OCI-LY3 (cell line): ENCODE measurements at regions not wholly inside any gene's neighbourhood (a gene's known extent, or its start where the extent isn't known, plus 50 kb on each side); places are given as distances from the start of the nearest gene placed in this dataset.

Experiments
- H2AFZ ChIP-seq: fragments of 200-600, 300-600 bp; shearing (Covaris generic); 2 replicates; pipeline ENCODE4 v1.6.0; 2014; ENCODE audit warnings: antibody characterized with exemption, low read depth, low read length
- H3K27ac ChIP-seq: fragments of 200-600, 300-600 bp; sonication (generic); 2 replicates; pipeline ENCODE4 v1.5.1; 2014; ENCODE audit warnings: mild to moderate bottlenecking, low read length, moderate library complexity, mixed read lengths
- H3K27me3 ChIP-seq: fragments of 200-600, 300-600 bp; sonication (generic); 2 replicates; pipeline ENCODE4 v1.6.1; 2014; ENCODE audit warnings: low read depth, low read length, mixed read lengths
- H3K36me3 ChIP-seq: fragments of 200-600, 300-600 bp; sonication (generic); replicated peaks from 2 replicates; pipeline ENCODE3; 2014; ENCODE audit warnings: low read depth, low read length, mixed read lengths
- H3K4me1 ChIP-seq: fragments of 300-600, 200-600 bp; sonication (generic); 2 replicates; pipeline ENCODE4 v1.6.1; 2014; ENCODE audit warnings: low read length, mixed read lengths
- H3K4me2 ChIP-seq: fragments of 200-600, 300-600 bp; sonication (generic); 2 replicates; pipeline ENCODE4 v1.6.1; 2014; ENCODE audit warnings: low read length, mixed read lengths
- H3K4me3 ChIP-seq: fragments of 300-600, 200-600 bp; sonication (generic); 2 replicates; pipeline ENCODE4 v1.5.1; 2014; ENCODE audit warnings: antibody characterized with exemption, mild to moderate bottlenecking, low read length, moderate library complexity
- H3K79me2 ChIP-seq: fragments of 300-600, 200-600 bp; shearing (Covaris generic); 2 replicates; pipeline ENCODE4 v1.6.1; 2014; ENCODE audit warnings: mild to moderate bottlenecking, low read length, mixed read lengths
- H3K9ac ChIP-seq: fragments of 300-600, 200-600 bp; shearing (Covaris generic); 2 replicates; pipeline ENCODE4 v1.6.0; 2014; ENCODE audit warnings: mild to moderate bottlenecking, low read length, moderate library complexity
- H3K9me3 ChIP-seq: fragments of 200-600, 300-600 bp; shearing (Covaris generic); 2 replicates; pipeline ENCODE4 v1.6.1; 2014; ENCODE audit warnings: low read length, mixed read lengths; ENCODE audit not compliant: insufficient read depth
- H4K20me1 ChIP-seq: fragments of 200-600, 300-600 bp; sonication (generic); 2 replicates; pipeline ENCODE4 v1.6.1; 2016; ENCODE audit warnings: low read length, mixed read lengths; ENCODE audit not compliant: insufficient read depth
- CTCF ChIP-seq: fragments of 200-600, 300-600 bp; sonication (generic); IDR thresholded peaks from 2 replicates; pipeline ENCODE4 v1.5.1; 2014; ENCODE audit warnings: antibody characterized with exemption, low read length, low read depth
- EZH2phosphoT487 ChIP-seq: fragments of 200-600 bp; shearing (Covaris generic); IDR thresholded peaks from 2 replicates; pipeline ENCODE4 v1.6.1; 2018; ENCODE audit warnings: antibody characterized with exemption, mixed run types, low read depth

- Histone ChIP-seq H3K4me1 (no peaks in the 10 kb centered on the region), H3K79me2 (no peaks in the 10 kb centered on the region), H3K36me3 (no peaks in the 10 kb centered on the region), H3K27ac (no peak overlapping the region), H3K4me3 (no peak overlapping the region), H4K20me1 (no peaks in the 10 kb centered on the region), H2AFZ (no peak overlapping the region), H3K27me3 (no peaks in the 10 kb centered on the region), H3K9me3 (no peaks in the 10 kb centered on the region), H3K9ac (no peak overlapping the region), H3K4me2 (no peak overlapping the region)
- no peak for TF ChIP-seq CTCF
- TF ChIP-seq EZH2phosphoT487, result no peak
These were observed 214.4 kb upstream of the LRIG3 start for GRCh38 chr12:59134750-59135149.

DNA sequence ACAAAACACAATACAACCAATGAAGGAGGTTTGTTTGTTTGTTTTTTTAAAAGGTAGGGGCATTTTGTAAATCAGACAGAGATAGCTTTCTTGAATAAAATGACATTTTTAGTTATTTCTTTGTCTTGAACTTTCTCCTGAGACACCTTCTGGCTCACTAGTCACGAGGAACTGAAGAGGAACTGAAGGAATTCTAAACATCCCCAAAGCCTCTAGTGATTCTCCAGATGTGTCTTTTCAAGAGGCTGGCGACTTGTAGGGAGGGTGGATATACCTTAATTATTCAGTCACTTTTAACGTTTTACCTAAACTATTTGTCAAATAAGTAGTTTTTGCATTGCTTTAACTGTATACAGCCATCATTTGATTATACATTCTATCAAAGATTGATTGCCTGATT, 211.2 kb upstream of the LRIG3 start:
- Histone ChIP-seq H3K9me3 (no peaks in the 10 kb centered on the region), H4K20me1 (no peaks in the 10 kb centered on the region), H3K27ac (no peak overlapping the region), H2AFZ (no peak overlapping the region; the same call in 1 of the 2 replicates), H3K79me2 (no peaks in the 10 kb centered on the region), H3K4me2 (no peak overlapping the region), H3K4me3 (no peak overlapping the region), H3K27me3 (no peaks in the 10 kb centered on the region), H3K4me1 (no peaks in the 10 kb centered on the region), H3K9ac (no peak overlapping the region), H3K36me3 (no peaks in the 10 kb centered on the region)
- TF ChIP-seq EZH2phosphoT487, result no peak
- no peak for TF ChIP-seq CTCF

- Histone ChIP-seq H4K20me1 (no peaks in the 10 kb centered on the region), H3K27ac (no peak overlapping the region), H3K27me3 (no peaks in the 10 kb centered on the region), H3K9ac (no peak overlapping the region), H3K79me2 (no peaks in the 10 kb centered on the region), H3K4me1 (no peaks in the 10 kb centered on the region), H2AFZ (no peak overlapping the region), H3K9me3 (no peaks in the 10 kb centered on the region), H3K36me3 (no peaks in the 10 kb centered on the region), H3K4me2 (no peak overlapping the region), H3K4me3 (no peak overlapping the region)
- TF ChIP-seq CTCF, result no peak
- no peak for TF ChIP-seq EZH2phosphoT487
These were observed 202.5 kb upstream of the LRIG3 start for GRCh38 chr12:59122784-59123183.

DNA sequence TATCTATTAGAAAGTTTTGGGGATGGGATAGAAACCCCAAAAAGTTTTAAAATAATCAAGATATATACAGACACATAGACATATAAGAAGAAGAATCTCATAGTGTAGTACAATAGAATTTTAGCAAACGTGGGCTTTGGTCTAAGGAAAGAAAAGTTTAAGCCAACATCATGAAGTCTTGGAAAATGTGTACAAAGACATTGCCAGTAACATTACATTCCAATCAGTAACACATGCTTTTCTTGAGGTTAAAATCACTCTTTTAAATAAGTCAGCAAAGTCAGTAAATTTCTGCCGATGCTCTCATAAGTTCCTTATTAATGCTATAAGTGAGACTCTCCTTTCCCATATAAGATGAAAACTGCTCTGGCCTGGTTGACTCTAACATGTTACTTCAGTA, 201.1 kb upstream of the LRIG3 start:
- no peaks in the 10 kb centered on the region for H3K4me1 ChIP-seq
- H3K27me3 ChIP-seq, result no peaks in the 10 kb centered on the region
- H2AFZ ChIP-seq, result no peak overlapping the region
- TF ChIP-seq EZH2phosphoT487 (no peak), CTCF (no peak)
- H3K79me2 ChIP-seq, result no peaks in the 10 kb centered on the region
- H3K36me3 ChIP-seq, result no peaks in the 10 kb centered on the region
- H3K27ac ChIP-seq, result no peak overlapping the region
- no peaks in the 10 kb centered on the region for H4K20me1 ChIP-seq
- no peaks in the 10 kb centered on the region for H3K9me3 ChIP-seq
- no peak overlapping the region for H3K4me2 ChIP-seq
- no peak overlapping the region for H3K9ac ChIP-seq
- no peak overlapping the region for H3K4me3 ChIP-seq
